Esophagus muscularis mucosa (tissue), 3 donors: ENCODE measurements at regions not wholly inside any gene's neighbourhood (a gene's known extent, or its start where the extent isn't known, plus 50 kb on each side); places are given as distances from the start of the nearest gene placed in this dataset.

Source experiments
- CTCF ChIP-seq, 3 experiments: fragments of 200-600 bp in 2 of 3; fragments of 450-650 bp in 1 of 3; sonication (generic) in 2 of 3; IDR thresholded peaks; one replicate each; pipeline ENCODE4 v1.5.1; 2017 to 2019; ENCODE audit warnings: antibody characterized with exemption in 3 of 3, mild to moderate bottlenecking in 2 of 3, moderate library complexity in 1 of 3
- POLR2A ChIP-seq: fragments of 450-650 bp; IDR thresholded peaks from one replicate; pipeline ENCODE4 v1.6.1; 2017; ENCODE audit warnings: antibody characterized with exemption, moderate library complexity, mild to moderate bottlenecking, low read depth
- POLR2AphosphoS5 ChIP-seq, 2 donors: sonication (generic); formaldehyde crosslinking; IDR thresholded peaks; one replicate each; pipeline ENCODE4 v1.6.1; 2017; ENCODE audit warnings: antibody characterized with exemption in 2 of 2

DNA sequence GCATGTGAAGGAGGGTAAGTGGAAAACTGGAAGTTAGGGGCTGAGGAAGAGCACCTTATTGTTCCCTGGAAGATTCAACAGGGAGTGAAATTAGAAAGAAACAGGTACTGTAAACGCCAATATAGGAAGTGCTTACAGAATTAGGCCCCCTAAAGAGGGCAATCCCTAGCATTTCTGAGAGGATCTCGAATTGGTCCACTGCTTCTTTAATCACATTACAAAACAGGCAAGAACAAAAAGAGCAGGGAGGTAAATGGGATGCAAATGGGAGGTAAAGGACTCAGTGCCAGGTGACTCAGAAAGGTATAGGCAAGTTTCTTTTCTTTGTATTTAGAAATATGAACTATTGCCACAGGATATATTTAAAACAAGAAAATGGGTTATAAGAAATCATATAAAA, 116.4 kb upstream of the FANCL start:
- TF ChIP-seq POLR2AphosphoS5 (IDR thresholded peaks at IDR 0.05), result no peak
- no peak for TF ChIP-seq POLR2A
- no peak for TF ChIP-seq CTCF (IDR thresholded peaks at IDR 0.05)
